ENCODE measurements at regions not wholly inside any gene's neighbourhood (a gene's known extent, or its start where the extent isn't known, plus 50 kb on each side); places are given as distances from the start of the nearest gene placed in this dataset.
A peak's percentile ranks its signal among the peaks of the same experiment; 100 is the strongest.

- H3K27ac ChIP-seq: no peak overlapping the region
- H3K4me3 ChIP-seq: no peak overlapping the region
Observed at GRCh38 chr5:143733665-143734455, 78.1 kb upstream of the HMHB1 start.

GRCh38 chr5:143732402-143732801, 79.6 kb upstream of the HMHB1 start:
- Histone ChIP-seq H3K27ac (no peak overlapping the region), H3K4me3 (no peak overlapping the region)

GRCh38 chr5:143730112-143730801, 81.7 kb upstream of the HMHB1 start:
- Histone ChIP-seq H3K4me3 (no peak overlapping the region), H3K27ac (no peak overlapping the region)

- no peak overlapping the region for H3K4me3 ChIP-seq
- no peak overlapping the region for H3K27ac ChIP-seq
Observed at GRCh38 chr5:143729334-143729946, 82.5 kb upstream of the HMHB1 start.

GRCh38 chr5:143723159-143723558, 88.8 kb upstream of the HMHB1 start:
- Histone ChIP-seq H3K27ac (no peak overlapping the region), H3K4me3 (no peak overlapping the region)

- no peak overlapping the region for H3K27ac ChIP-seq
Observed at GRCh38 chr5:143721925-143722324, 90.0 kb upstream of the HMHB1 start.

GRCh38 chr5:143720689-143721088, 91.3 kb upstream of the HMHB1 start:
- no peak overlapping the region for H3K4me3 ChIP-seq
- H3K27ac ChIP-seq: no peak overlapping the region

More at GRCh38 chr5:143721925-143722324, 90.0 kb upstream of the HMHB1 start:
- H3K4me3 ChIP-seq: no peak overlapping the region

- no peak overlapping the region for H3K4me3 ChIP-seq
- H3K27ac ChIP-seq: peak overlapping the region in 1 of 21 experiments; percentile 16
Observed at GRCh38 chr5:143717400-143717799, 94.6 kb upstream of the HMHB1 start.

GRCh38 chr5:143716881-143717280, 95.1 kb upstream of the HMHB1 start:
- Histone ChIP-seq H3K27ac (peak overlapping the region in 1 of 21 experiments; percentile 16), H3K4me3 (no peak overlapping the region)

GRCh38 chr5:143715616-143716015, 96.3 kb upstream of the HMHB1 start:
- Histone ChIP-seq H3K4me3 (no peak overlapping the region), H3K27ac (no peak overlapping the region)

- Histone ChIP-seq H3K27ac (no peak overlapping the region), H3K4me3 (no peak overlapping the region)
Observed at GRCh38 chr5:143714629-143715028, 97.3 kb upstream of the HMHB1 start.

GRCh38 chr5:143713047-143714003, 98.6 kb upstream of the HMHB1 start:
- Histone ChIP-seq H3K27ac (no peak overlapping the region), H3K4me3 (no peak overlapping the region)

- Histone ChIP-seq H3K4me3 (no peak overlapping the region), H3K27ac (peak overlapping the region in 1 of 21 experiments; percentile 3)
Observed at GRCh38 chr5:143708672-143709071, 103.3 kb upstream of the HMHB1 start.

GRCh38 chr5:143707806-143708205, 104.2 kb upstream of the HMHB1 start:
- H3K27ac ChIP-seq: no peak overlapping the region
- H3K4me3 ChIP-seq: no peak overlapping the region

GRCh38 chr5:143705381-143705780, 106.6 kb upstream of the HMHB1 start:
- H3K27ac ChIP-seq: no peak overlapping the region

GRCh38 chr5:143703659-143704058, 108.3 kb upstream of the HMHB1 start:
- no peak overlapping the region for H3K4me3 ChIP-seq
- no peak overlapping the region for H3K27ac ChIP-seq

More at GRCh38 chr5:143705381-143705780, 106.6 kb upstream of the HMHB1 start:
- no peak overlapping the region for H3K4me3 ChIP-seq

GRCh38 chr5:143701493-143701892, 110.5 kb upstream of the HMHB1 start:
- Histone ChIP-seq H3K4me3 (no peak overlapping the region), H3K27ac (no peak overlapping the region)

- Histone ChIP-seq H3K27ac (no peak overlapping the region), H3K4me3 (no peak overlapping the region)
Observed at GRCh38 chr5:143700994-143701393, 111.0 kb upstream of the HMHB1 start.

GRCh38 chr5:143699121-143699520, 112.8 kb upstream of the HMHB1 start:
- Histone ChIP-seq H3K4me3 (no peak overlapping the region), H3K27ac (no peak overlapping the region)

GRCh38 chr5:143698574-143698973, 113.4 kb upstream of the HMHB1 start:
- no peak overlapping the region for H3K27ac ChIP-seq
- no peak overlapping the region for H3K4me3 ChIP-seq

Measured in skin epidermis (tissue), 12 donors.